NCI-H526 treated with DMSO at 0.1 percent for 48 hours (cell line): ENCODE measurements at regions not wholly inside any gene's neighbourhood (a gene's known extent, or its start where the extent isn't known, plus 50 kb on each side); places are given as distances from the start of the nearest gene placed in this dataset.

Source experiments
- DNase-seq: peaks from one replicate; lab custom pipeline; 2025; lab: John Stamatoyannopoulos, UW

DNA sequence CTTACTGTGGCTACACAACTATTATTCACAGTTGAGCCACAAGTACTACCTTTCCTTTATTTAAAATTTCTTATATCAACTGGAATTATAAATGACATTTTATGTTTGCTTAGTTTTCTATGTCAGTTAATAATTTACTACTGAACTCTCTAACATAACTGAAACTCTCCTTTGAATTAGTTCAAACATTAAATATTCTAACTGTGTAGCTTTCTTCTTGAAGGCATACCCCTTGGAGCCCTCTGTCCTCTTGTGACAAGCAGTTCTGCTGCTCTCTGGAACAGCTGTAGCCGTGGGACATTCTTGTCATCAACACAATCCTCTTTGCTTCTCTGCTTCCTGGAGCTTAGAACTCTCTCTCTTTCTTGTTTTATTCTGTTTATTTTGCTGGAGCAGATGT lies 244.8 kb downstream of the NHLRC3 start:
- peak; percentile 30 for DNase-seq

DNA sequence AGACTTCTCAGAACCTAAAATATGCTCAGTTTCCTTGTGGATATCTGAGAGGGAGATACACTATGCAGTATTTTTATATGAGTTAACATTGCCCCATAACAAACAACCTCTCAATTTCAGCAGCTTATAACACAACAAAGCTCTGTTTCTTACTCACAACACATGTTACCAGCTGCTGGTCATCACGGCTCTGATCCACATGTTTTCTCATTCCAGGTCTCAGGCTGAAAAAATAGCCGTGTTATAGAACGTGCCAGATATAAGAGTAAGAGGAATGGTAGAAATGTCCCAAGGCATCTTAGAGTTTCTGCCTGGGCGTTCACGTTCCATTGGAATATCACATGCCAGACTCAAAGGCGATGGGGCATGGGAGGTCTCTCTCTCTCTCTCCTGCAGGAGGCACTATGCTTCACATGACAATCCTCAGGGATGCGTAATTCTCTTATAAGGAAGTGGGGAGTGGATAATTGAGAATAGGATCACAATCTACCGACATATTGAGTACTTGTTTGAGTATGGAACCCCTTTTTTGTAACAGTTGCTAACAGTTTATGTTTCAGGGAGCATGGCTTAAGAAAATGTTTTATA lies 246.6 kb downstream of the NHLRC3 start:
- DNase-seq, result no peak
